ENCODE measurements at regions not wholly inside any gene's neighbourhood (a gene's known extent, or its start where the extent isn't known, plus 50 kb on each side); places are given as distances from the start of the nearest gene placed in this dataset.
"Not testable (repeated sequence)": the region's sequence is repeated elsewhere in the genome, so short reads cannot be mapped to it uniquely, and the experiment has no call there.

- no peak for DNase-seq (ENCODE audit: low spot score)
These were observed 99.0 kb upstream of the CDYL start for GRCh38 chr6:4677011-4677750.

GRCh38 chr6:4676016-4676415, 100.2 kb upstream of the CDYL start:
- no peak for DNase-seq (ENCODE audit: low spot score)

- DNase-seq (ENCODE audit: low spot score), result no peak
These were observed 101.1 kb upstream of the CDYL start for GRCh38 chr6:4675121-4675520.

- no peak for DNase-seq (ENCODE audit: low spot score)
These were observed 102.3 kb upstream of the CDYL start for GRCh38 chr6:4673861-4674260.

GRCh38 chr6:4672772-4673171, 103.4 kb upstream of the CDYL start:
- DNase-seq (ENCODE audit: low spot score), result no peak

- DNase-seq (ENCODE audit: low spot score), result no peak
These were observed 104.6 kb upstream of the CDYL start for GRCh38 chr6:4671587-4672115.

- no peak for DNase-seq (ENCODE audit: low spot score)
These were observed 105.3 kb upstream of the CDYL start for GRCh38 chr6:4670824-4671409.

GRCh38 chr6:4670290-4670689, 105.9 kb upstream of the CDYL start:
- DNase-seq (ENCODE audit: low spot score), result no peak

GRCh38 chr6:4668271-4669179, 107.7 kb upstream of the CDYL start:
- no peak for DNase-seq (ENCODE audit: low spot score)

GRCh38 chr6:4667591-4667990, 108.6 kb upstream of the CDYL start:
- no peak for DNase-seq (ENCODE audit: low spot score)

- DNase-seq (ENCODE audit: low spot score), result no peak
These were observed 109.2 kb upstream of the CDYL start for GRCh38 chr6:4666886-4667513.

GRCh38 chr6:4665489-4666417, 110.5 kb upstream of the CDYL start:
- DNase-seq (ENCODE audit: low spot score), result no peak

GRCh38 chr6:4664911-4665310, 111.3 kb upstream of the CDYL start:
- DNase-seq (ENCODE audit: low spot score), result no peak

- DNase-seq (ENCODE audit: low spot score), result no peak
These were observed 112.0 kb upstream of the CDYL start for GRCh38 chr6:4664117-4664626.

- DNase-seq (ENCODE audit: low spot score), result no peak
These were observed 113.3 kb upstream of the CDYL start for GRCh38 chr6:4662886-4663285.

GRCh38 chr6:4661391-4661790, 114.8 kb upstream of the CDYL start:
- no peak for DNase-seq (ENCODE audit: low spot score)

GRCh38 chr6:4660377-4661321, 115.6 kb upstream of the CDYL start:
- DNase-seq (ENCODE audit: low spot score), result no peak

- not testable (repeated sequence) for DNase-seq (ENCODE audit: low spot score)
These were observed 116.5 kb upstream of the CDYL start for GRCh38 chr6:4659719-4660118.

GRCh38 chr6:4658486-4658885, 117.7 kb upstream of the CDYL start:
- DNase-seq (ENCODE audit: low spot score), result no peak

- no peak for DNase-seq (ENCODE audit: low spot score)
These were observed 120.1 kb upstream of the CDYL start for GRCh38 chr6:4656106-4656505.

Data from hepatic stellate cell (primary cell).